Heart left ventricle (tissue), 16 donors: ENCODE measurements at regions not wholly inside any gene's neighbourhood (a gene's known extent, or its start where the extent isn't known, plus 50 kb on each side); places are given as distances from the start of the nearest gene placed in this dataset.

Experiments used
- ATAC-seq, 4 donors: fragments of 200-7000 bp; cut with Tn5 transposase; one replicate each; pipeline ENCODE4 v1.9.1; 2020 to 2022; ENCODE audit warnings: moderate library complexity in 4 of 4, mild to moderate bottlenecking in 3 of 4, moderate number of reproducible peaks in 1 of 4
- DNase-seq, 5 donors: peaks; one replicate each; pipeline ENCODE4 v3.0.0-alpha.2; 2020
- H3K27ac ChIP-seq, 12 donors: fragments of 200-600 bp; sonication (generic) in 4 of 12; one replicate each; pipeline versions ENCODE4 v1.5.0 to v1.8.0; 2016 to 2022; ENCODE audit warnings: mild to moderate bottlenecking in 2 of 12
- H3K27me3 ChIP-seq, 9 donors: fragments of 200-600 bp; sonication (generic) in 2 of 9; one replicate each; pipeline versions ENCODE4 v1.5.1 to v1.8.0; 2016 to 2022; ENCODE audit warnings: mild to moderate bottlenecking in 3 of 9
- H3K36me3 ChIP-seq, 9 donors: fragments of 200-600 bp; sonication (generic) in 2 of 9; one replicate each; pipeline versions ENCODE4 v1.5.0 to v1.8.0; 2018 to 2022; ENCODE audit warnings: mild to moderate bottlenecking in 2 of 9
- H3K4me1 ChIP-seq, 12 donors: fragments of 200-600 bp; sonication (generic) in 4 of 12; one replicate each; pipeline versions ENCODE4 v1.5.0 to v1.8.0; 2016 to 2022; ENCODE audit warnings: mild to moderate bottlenecking in 3 of 12
- H3K4me3 ChIP-seq, 12 donors: fragments of 200-600 bp; sonication (generic) in 4 of 12; one replicate each; pipeline versions ENCODE4 v1.5.0 to v1.8.0; 2017 to 2022; ENCODE audit warnings: mild to moderate bottlenecking in 9 of 12, moderate library complexity in 4 of 12
- H3K9me3 ChIP-seq, 12 donors: fragments of 200-600 bp; sonication (generic) in 4 of 12; one replicate each; pipeline versions ENCODE4 v1.5.0 to v1.8.0; 2016 to 2022; ENCODE audit warnings: mild to moderate bottlenecking in 1 of 12
- CTCF ChIP-seq, 12 donors: fragments of 200-600 bp; sonication (generic) in 4 of 12; IDR thresholded peaks; one replicate each; pipeline versions ENCODE4 v1.5.0 to v1.8.0; 2018 to 2022; ENCODE audit warnings: antibody characterized with exemption in 12 of 12, mild to moderate bottlenecking in 5 of 12
- POLR2A ChIP-seq, 2 donors: fragments of 450-650 bp; IDR thresholded peaks; one replicate each; pipeline ENCODE4 v1.6.1; 2017; ENCODE audit warnings: antibody characterized with exemption in 2 of 2, mild to moderate bottlenecking in 2 of 2, moderate library complexity in 2 of 2
- WGBS, 4 donors: extraction: QIAGEN DNeasy Blood & Tissue Kit in 2 of 4; methylation state at CpG; one replicate each; pipeline versions ENCODE4 v1.1.5 to v1.1.7; 2013 to 2018; 5-methylcytosine and 5-hydroxymethylcytosine counted together
- intact Hi-C, 10 donors: fragments of 100-400 bp; cut with DNase I; formaldehyde crosslinking; loops; one replicate each; pipeline versions ENCODE4 v1.11.1 to v1.14.2; 2022
- donor health status: ischemic (EF 13 %, LVEDD 7.1; RV severe dilation, severe dysfunction).
- donor health status: healthy with polysubstance abuse.
- donor health status: DM: no; HTN: yes; CAD: no.
- donor health status: DM: no; HTN: no; CAD: no.
- donor health status: ischemic (EF 25% LVEDD 6.9; RV normal size, moderate dysfunction).
- donor health status: ischemic (EF 25% LVEDD 5.7; RV mildly dilated, moderate dysfunction).
- donor health status: healthy.
- donor health status: DM: yes; HTN: yes; CAD: no.
- donor health status: ischemic (EF 35%, LVEDD 5.7; RV mildly dilated, moderate dysfunction).
- donor health status: nonischemic (EF 11% LVEDD 7.7; RV severe dilation, severe dysfunction).
- donor health status: DM: yes; HTN: yes; CAD: no.
- donor health status: PGD.
- donor health status: ischemic (EF 29% LVEDD 5.4; RV normal size, mild dysfunction).
- donor health status: nonischemic (EF 23%, LVEDD 6.1; RV moderate dilation, normal function).

GRCh38 chr15:85897207-85897894 is 102.6 kb upstream of the KLHL25 start:
- no peak for ATAC-seq
- Histone ChIP-seq H3K27me3 (peaks cover 0 to 66% (median 23%) of the 10 kb centered on the region in 9 donors), H3K27ac (no peak overlapping the region), H3K4me1 (no peaks in the 10 kb centered on the region), H3K4me3 (no peak overlapping the region), H3K36me3 (no peaks in the 10 kb centered on the region), H3K9me3 (no peaks in the 10 kb centered on the region)
- TF ChIP-seq POLR2A (IDR thresholded peaks at IDR 0.05) (no peak), CTCF (IDR thresholded peaks at IDR 0.05) (no peak)
- intact Hi-C loops: no loop called here
- DNase-seq: no peak
- WGBS, 4 donors: 38 to 50% (median 44%) methylated on average over 4 of the region's 4 CpGs

GRCh38 chr15:85897895-85898717 is 103.4 kb upstream of the KLHL25 start:
- Histone ChIP-seq H3K4me1 (no peaks in the 10 kb centered on the region), H3K27ac (no peak overlapping the region), H3K9me3 (no peaks in the 10 kb centered on the region), H3K36me3 (no peaks in the 10 kb centered on the region), H3K27me3 (peaks cover 0 to 64% (median 22%) of the 10 kb centered on the region in 9 donors), H3K4me3 (no peak overlapping the region)
- WGBS, 4 donors: 18 to 25% (median 22%) methylated on average over 15 to 16 of the region's 16 CpGs
- ATAC-seq (no peak), DNase-seq (peak in 1 of 5 donors; percentile 27)
- intact Hi-C loops: no loop called here
- no peak for TF ChIP-seq POLR2A (IDR thresholded peaks at IDR 0.05)
- TF ChIP-seq CTCF (IDR thresholded peaks at IDR 0.05): no peak

GRCh38 chr15:85899927-85900326 is 105.2 kb upstream of the KLHL25 start:
- Histone ChIP-seq H3K27me3 (peaks cover 0 to 53% (median 14%) of the 10 kb centered on the region in 9 donors), H3K4me1 (no peaks in the 10 kb centered on the region), H3K27ac (no peak overlapping the region), H3K36me3 (no peaks in the 10 kb centered on the region), H3K4me3 (no peak overlapping the region), H3K9me3 (no peaks in the 10 kb centered on the region)
- DNase-seq: no peak
- ATAC-seq: no peak
- intact Hi-C loops: no loop called here
- 53 to 64% (median 58%) methylated on average over 9 of the region's 9 CpGs for WGBS, 4 donors
- TF ChIP-seq POLR2A (IDR thresholded peaks at IDR 0.05) (no peak), CTCF (IDR thresholded peaks at IDR 0.05) (no peak)

GRCh38 chr15:85905751-85906450 is 111.2 kb upstream of the KLHL25 start:
- intact Hi-C loops: no loop called here
- DNase-seq (no peak), ATAC-seq (no peak)
- Histone ChIP-seq H3K36me3 (no peaks in the 10 kb centered on the region), H3K9me3 (no peaks in the 10 kb centered on the region), H3K4me3 (no peak overlapping the region), H3K4me1 (no peaks in the 10 kb centered on the region), H3K27ac (no peak overlapping the region), H3K27me3 (peaks cover 0 to 21% (median 0%) of the 10 kb centered on the region in 9 donors)
- WGBS, 4 donors: 75 to 81% (median 76%) methylated on average over 12 of the region's 12 CpGs
- TF ChIP-seq CTCF (IDR thresholded peaks at IDR 0.05) (no peak), POLR2A (IDR thresholded peaks at IDR 0.05) (no peak)
